Adrenal gland (tissue), 9 donors: ENCODE measurements at regions not wholly inside any gene's neighbourhood (a gene's known extent, or its start where the extent isn't known, plus 50 kb on each side); places are given as distances from the start of the nearest gene placed in this dataset.

ENCODE experiments used
- DNase-seq, 7 donors: peaks; one replicate each; pipeline ENCODE4 v3.0.0-alpha.2; 2019 to 2020
- H3K27ac ChIP-seq, 5 donors: fragments of 200-600 bp; sonication (generic) in 4 of 5; 1 replicate in 3 of 5; 2 replicates in 2 of 5; pipeline versions ENCODE4 v1.5.1 to v1.8.0; 2016 to 2020; ENCODE audit warnings: mild to moderate bottlenecking in 1 of 5
- H3K27me3 ChIP-seq: fragments of 200-600 bp; 2 replicates; pipeline ENCODE4 v1.8.0; 2021
- H3K36me3 ChIP-seq, 2 donors: fragments of 200-600 bp; replicated peaks in 1 of 2; 1 replicate in 1 of 2; 2 replicates in 1 of 2; pipeline versions ENCODE4 v1.5.1 to v1.8.0; 2018 to 2022
- H3K4me1 ChIP-seq, 2 donors: fragments of 200-600 bp; replicated peaks in 1 of 2; 1 replicate in 1 of 2; 2 replicates in 1 of 2; pipeline versions ENCODE4 v1.5.1 to v1.8.0; 2018 to 2021
- H3K4me3 ChIP-seq, 4 donors: fragments of 200-600 bp; sonication (generic) in 3 of 4; one replicate each; pipeline ENCODE4 v1.5.1; 2016 to 2018
- H3K9me3 ChIP-seq, 3 donors: fragments of 200-600 bp; sonication (generic) in 1 of 3; replicated peaks in 1 of 3; 1 replicate in 2 of 3; 2 replicates in 1 of 3; pipeline versions ENCODE4 v1.5.1 to v1.8.0; 2016 to 2021
- POLR2A ChIP-seq, 2 donors: fragments of 450-650 bp; IDR thresholded peaks; one replicate each; pipeline ENCODE4 v1.6.1; 2017; ENCODE audit warnings: antibody characterized with exemption in 2 of 2, mild to moderate bottlenecking in 2 of 2, moderate library complexity in 1 of 2
- WGBS, 4 donors: extraction: QIAGEN DNeasy Blood & Tissue Kit in 2 of 4; methylation state at CpG; one replicate each; pipeline versions ENCODE4 v1.1.5 to v1.1.7; 2013 to 2017; 5-methylcytosine and 5-hydroxymethylcytosine counted together
- intact Hi-C, 2 donors: fragments of 100-400 bp; cut with DNase I; formaldehyde crosslinking; loops; one replicate each; pipeline versions ENCODE4 v1.14.1 to v1.15.0; 2022 to 2023
- TF ChIP-seq, protein P1 (sequence below), 6 experiments: fragments of 450-650 bp in 4 of 6; fragments of 200-600 bp in 2 of 6; sonication (generic) in 1 of 6; IDR thresholded peaks; 1 replicate in 5 of 6; 2 replicates in 1 of 6; pipeline versions ENCODE4 v1.5.1 to v1.8.0; 2016 to 2021; ENCODE audit warnings: antibody characterized with exemption in 6 of 6, mild to moderate bottlenecking in 2 of 6, moderate library complexity in 1 of 6
- donor health status: healthy with polysubstance abuse.
- donor health status: Bipolar disorder and iron deficiency.
- donor health status: DM: yes; HTN: yes; CAD: no.
- donor health status: DM: no; HTN: no; CAD: no.
- donor health status: DM: no; HTN: no; CAD: no.

DNA sequence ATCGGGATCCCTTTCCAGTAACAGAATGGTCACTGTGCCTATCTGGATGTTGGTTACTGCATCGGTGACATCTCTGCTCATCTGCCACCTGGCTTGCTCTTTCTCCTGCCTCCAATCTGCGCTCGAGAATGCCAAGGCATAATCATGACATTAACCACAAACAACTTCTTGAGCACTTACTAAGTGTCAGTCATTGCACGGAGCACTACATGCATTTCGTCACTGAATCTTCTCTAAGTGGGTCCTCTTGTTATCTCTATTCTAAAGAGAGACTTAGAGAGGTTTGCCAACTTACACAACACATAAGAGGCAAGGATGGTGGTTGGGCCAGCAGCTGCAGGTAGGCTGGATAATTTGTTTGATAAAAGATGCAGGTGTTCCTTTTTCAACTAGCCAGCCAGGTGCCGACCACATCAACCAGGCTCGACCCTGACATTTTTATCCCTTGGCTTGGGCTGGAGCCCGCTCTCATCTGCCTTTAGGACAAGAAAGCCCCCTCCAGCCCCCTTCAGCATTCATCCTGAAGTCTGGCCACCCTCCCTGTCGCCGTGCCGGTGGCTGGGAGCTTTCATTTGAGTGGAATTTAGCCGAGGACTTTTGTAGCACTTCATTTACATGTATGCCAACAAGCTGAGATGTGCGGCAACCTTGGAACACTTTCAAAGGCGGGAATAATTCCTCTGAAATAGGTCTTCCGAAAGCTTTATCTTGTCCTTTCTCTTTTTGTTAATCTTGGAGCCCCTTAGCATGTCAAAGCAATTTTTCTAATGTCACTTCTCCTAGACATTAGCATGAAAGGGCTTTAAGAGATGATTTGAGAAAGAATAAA lies 89.3 kb upstream of the NKD1 start:
- no peak for DNase-seq
- peaks cover 3% of the 10 kb centered on the region for H3K27me3 ChIP-seq
- H3K4me3 ChIP-seq, result no peak overlapping the region
- H3K9me3 ChIP-seq, result no peaks in the 10 kb centered on the region
- no peaks in the 10 kb centered on the region for H3K4me1 ChIP-seq
- WGBS, 4 donors, result 54 to 65% (median 63%) methylated on average over 16 of the region's 16 CpGs
- TF ChIP-seq POLR2A (IDR thresholded peaks at IDR 0.05), result no peak
- TF ChIP-seq, protein P1, sequence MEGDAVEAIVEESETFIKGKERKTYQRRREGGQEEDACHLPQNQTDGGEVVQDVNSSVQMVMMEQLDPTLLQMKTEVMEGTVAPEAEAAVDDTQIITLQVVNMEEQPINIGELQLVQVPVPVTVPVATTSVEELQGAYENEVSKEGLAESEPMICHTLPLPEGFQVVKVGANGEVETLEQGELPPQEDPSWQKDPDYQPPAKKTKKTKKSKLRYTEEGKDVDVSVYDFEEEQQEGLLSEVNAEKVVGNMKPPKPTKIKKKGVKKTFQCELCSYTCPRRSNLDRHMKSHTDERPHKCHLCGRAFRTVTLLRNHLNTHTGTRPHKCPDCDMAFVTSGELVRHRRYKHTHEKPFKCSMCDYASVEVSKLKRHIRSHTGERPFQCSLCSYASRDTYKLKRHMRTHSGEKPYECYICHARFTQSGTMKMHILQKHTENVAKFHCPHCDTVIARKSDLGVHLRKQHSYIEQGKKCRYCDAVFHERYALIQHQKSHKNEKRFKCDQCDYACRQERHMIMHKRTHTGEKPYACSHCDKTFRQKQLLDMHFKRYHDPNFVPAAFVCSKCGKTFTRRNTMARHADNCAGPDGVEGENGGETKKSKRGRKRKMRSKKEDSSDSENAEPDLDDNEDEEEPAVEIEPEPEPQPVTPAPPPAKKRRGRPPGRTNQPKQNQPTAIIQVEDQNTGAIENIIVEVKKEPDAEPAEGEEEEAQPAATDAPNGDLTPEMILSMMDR (IDR thresholded peaks at IDR 0.05), result no peak
- no peak overlapping the region for H3K27ac ChIP-seq
- no peaks in the 10 kb centered on the region for H3K36me3 ChIP-seq
- intact Hi-C loops, result no loop called here

DNA sequence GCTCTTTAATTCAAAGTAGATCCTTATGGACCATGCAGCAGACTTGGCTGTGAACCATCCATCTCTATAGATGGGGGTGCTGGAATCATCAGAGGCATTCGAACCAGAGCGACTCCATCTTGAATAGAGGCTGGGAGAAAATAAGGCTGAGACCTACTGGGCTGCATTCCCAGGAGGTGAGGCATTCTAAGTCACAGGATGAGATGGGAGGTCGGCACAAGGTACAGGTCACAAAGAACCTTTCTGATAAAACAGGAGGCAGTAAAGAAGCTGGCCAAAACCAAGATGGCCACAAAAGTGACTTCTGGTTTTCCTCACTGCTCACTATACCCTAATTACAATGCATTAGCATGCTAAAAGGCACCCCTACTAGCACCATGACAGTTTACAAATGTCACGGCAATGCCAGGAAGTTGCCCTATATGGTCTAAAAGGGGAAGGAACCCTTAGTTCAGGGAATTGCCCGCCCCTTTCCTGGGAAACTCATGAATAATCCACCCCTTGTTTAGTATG lies 89.2 kb upstream of the BRD7 start:
- H3K9me3 ChIP-seq, result no peaks in the 10 kb centered on the region
- H3K27me3 ChIP-seq, result peaks cover 3% of the 10 kb centered on the region
- no peaks in the 10 kb centered on the region for H3K36me3 ChIP-seq
- no peak for TF ChIP-seq POLR2A (IDR thresholded peaks at IDR 0.05)
- TF ChIP-seq, protein P1 (IDR thresholded peaks at IDR 0.05), result no peak
- 65 to 80% (median 77%) methylated on average over 5 of the region's 5 CpGs for WGBS, 4 donors
- intact Hi-C loops, result no loop called here
- H3K4me1 ChIP-seq, result no peaks in the 10 kb centered on the region
- DNase-seq, result no peak
- H3K4me3 ChIP-seq, result no peak overlapping the region
- no peak overlapping the region for H3K27ac ChIP-seq

DNA sequence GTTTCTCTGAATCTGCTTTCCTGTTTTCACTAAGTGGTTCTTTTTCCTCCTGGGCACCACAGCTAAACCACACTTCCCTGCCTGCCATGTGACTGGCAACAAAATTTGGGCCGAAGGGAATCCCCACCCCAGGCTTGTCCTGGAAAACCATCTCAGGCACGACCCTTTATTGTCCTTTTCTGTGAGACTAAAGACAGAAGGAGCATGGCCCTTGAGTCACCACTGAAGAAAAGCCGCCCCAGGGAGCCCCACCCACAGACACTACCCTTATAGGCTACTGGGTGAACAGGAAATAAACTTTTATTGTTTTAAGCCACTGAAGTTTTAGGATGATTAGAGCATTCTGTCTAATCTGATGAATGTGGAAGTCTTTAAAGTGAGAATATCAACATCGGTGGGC lies 88.6 kb upstream of the BRD7 start:
- Histone ChIP-seq H3K27me3 (peaks cover 3% of the 10 kb centered on the region), H3K36me3 (no peaks in the 10 kb centered on the region), H3K4me1 (no peaks in the 10 kb centered on the region), H3K27ac (no peak overlapping the region), H3K9me3 (no peaks in the 10 kb centered on the region), H3K4me3 (no peak overlapping the region)
- intact Hi-C loops, result no loop called here
- WGBS, 4 donors, result 41 to 64% (median 52%) methylated on average over 4 of the region's 4 CpGs
- DNase-seq, result no peak
- TF ChIP-seq, protein P1 (IDR thresholded peaks at IDR 0.05), result no peak
- TF ChIP-seq POLR2A (IDR thresholded peaks at IDR 0.05), result no peak

DNA sequence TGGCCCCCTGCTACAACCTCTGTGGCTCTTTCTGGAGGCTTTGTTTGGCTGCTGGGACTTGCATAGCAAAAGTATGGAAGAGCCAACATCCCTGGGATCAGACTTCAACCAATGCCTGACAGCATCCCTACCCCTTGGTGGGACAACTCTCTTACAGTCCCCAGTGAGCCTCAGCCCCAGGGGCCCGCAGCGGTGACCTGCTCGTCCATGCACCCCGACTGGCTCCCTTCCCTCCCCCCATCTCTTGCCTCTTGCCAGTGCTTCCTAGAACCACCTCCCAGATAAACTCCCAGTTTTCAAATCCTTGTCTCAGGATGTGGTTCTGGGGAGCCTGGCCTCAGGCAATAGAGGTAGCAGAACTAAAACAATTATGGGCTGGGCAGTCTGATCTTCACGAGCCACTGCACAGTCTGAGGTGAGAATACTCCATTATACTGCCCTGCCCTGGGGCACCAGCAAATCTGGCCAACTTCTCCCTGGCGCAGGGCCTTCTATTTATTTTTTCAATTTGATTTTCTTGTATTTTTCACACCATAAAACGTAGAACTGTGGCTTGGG lies 86.6 kb upstream of the BRD7 start:
- 67 to 77% (median 74%) methylated on average over 7 of the region's 7 CpGs for WGBS, 4 donors
- TF ChIP-seq, protein P1 (IDR thresholded peaks at IDR 0.05), result no peak
- no peak for TF ChIP-seq POLR2A (IDR thresholded peaks at IDR 0.05)
- H3K27me3 ChIP-seq, result peaks cover 3% of the 10 kb centered on the region
- no peak overlapping the region for H3K27ac ChIP-seq
- DNase-seq, result no peak
- H3K4me3 ChIP-seq, result no peak overlapping the region
- H3K9me3 ChIP-seq, result no peaks in the 10 kb centered on the region
- H3K4me1 ChIP-seq, result no peaks in the 10 kb centered on the region
- intact Hi-C loops, result no loop called here
- no peaks in the 10 kb centered on the region for H3K36me3 ChIP-seq
